CD4-positive, alpha-beta T cell treated with Interleukin-6 for 4 hours (primary cell): ENCODE measurements at regions not wholly inside any gene's neighbourhood (a gene's known extent, or its start where the extent isn't known, plus 50 kb on each side); places are given as distances from the start of the nearest gene placed in this dataset.

Experiments
- DNase-seq: peaks from one replicate; pipeline ENCODE4 v3.0.0-alpha.2; 2020; ENCODE audit warnings: mixed read lengths

- no peak for DNase-seq
Observed at GRCh38 chr13:34128661-34129060, 310.7 kb downstream of the RFC3 start.

GRCh38 chr13:34129436-34129835, 311.5 kb downstream of the RFC3 start:
- DNase-seq, result no peak

GRCh38 chr13:34137200-34137599, 319.3 kb downstream of the RFC3 start:
- no peak for DNase-seq

- no peak for DNase-seq
Observed at GRCh38 chr13:34139660-34140227, 321.8 kb downstream of the RFC3 start.

- DNase-seq, result no peak
Observed at GRCh38 chr13:34143637-34144036, 325.7 kb downstream of the RFC3 start.

- no peak for DNase-seq
Observed at GRCh38 chr13:34144142-34144541, 326.2 kb downstream of the RFC3 start.

- DNase-seq, result no peak
Observed at GRCh38 chr13:34145061-34145460, 327.1 kb downstream of the RFC3 start.

- no peak for DNase-seq
Observed at GRCh38 chr13:34148359-34148758, 330.4 kb downstream of the RFC3 start.

- no peak for DNase-seq
Observed at GRCh38 chr13:34151885-34152284, 333.9 kb downstream of the RFC3 start.

GRCh38 chr13:34152409-34152808, 334.5 kb downstream of the RFC3 start:
- no peak for DNase-seq

- DNase-seq, result no peak
Observed at GRCh38 chr13:34152996-34153395, 335.0 kb downstream of the RFC3 start.

GRCh38 chr13:34153428-34154180, 335.7 kb downstream of the RFC3 start:
- no peak for DNase-seq

GRCh38 chr13:34155931-34156607, 338.1 kb downstream of the RFC3 start:
- no peak for DNase-seq

GRCh38 chr13:34156841-34157365, 339.0 kb downstream of the RFC3 start:
- peak; percentile 3 for DNase-seq

- no peak for DNase-seq
Observed at GRCh38 chr13:34159946-34160345, 342.0 kb downstream of the RFC3 start.

- DNase-seq, result no peak
Observed at GRCh38 chr13:34161931-34162543, 344.1 kb downstream of the RFC3 start.

GRCh38 chr13:34162544-34162933, 344.6 kb downstream of the RFC3 start:
- no peak for DNase-seq

GRCh38 chr13:34164582-34164981, 346.6 kb downstream of the RFC3 start:
- DNase-seq, result no peak

GRCh38 chr13:34165158-34165557, 347.2 kb downstream of the RFC3 start:
- DNase-seq, result no peak

GRCh38 chr13:34166406-34166805, 348.5 kb downstream of the RFC3 start:
- no peak for DNase-seq

- no peak for DNase-seq
Observed at GRCh38 chr13:34167347-34167746, 349.4 kb downstream of the RFC3 start.

GRCh38 chr13:34172048-34172447, 354.1 kb downstream of the RFC3 start:
- DNase-seq, result no peak

- no peak for DNase-seq
Observed at GRCh38 chr13:34174671-34175145, 356.8 kb downstream of the RFC3 start.
